Activated CD4-positive, alpha-beta T cell treated with anti-CD3 and anti-CD28 coated beads for 48 hours (primary cell): ENCODE measurements at regions not wholly inside any gene's neighbourhood (a gene's known extent, or its start where the extent isn't known, plus 50 kb on each side); places are given as distances from the start of the nearest gene placed in this dataset.
"Not testable (repeated sequence)": the region's sequence is repeated elsewhere in the genome, so short reads cannot be mapped to it uniquely, and the experiment has no call there.

Experiments
- DNase-seq: peaks from one replicate; pipeline ENCODE4 v3.0.0-alpha.2; 2020

DNA sequence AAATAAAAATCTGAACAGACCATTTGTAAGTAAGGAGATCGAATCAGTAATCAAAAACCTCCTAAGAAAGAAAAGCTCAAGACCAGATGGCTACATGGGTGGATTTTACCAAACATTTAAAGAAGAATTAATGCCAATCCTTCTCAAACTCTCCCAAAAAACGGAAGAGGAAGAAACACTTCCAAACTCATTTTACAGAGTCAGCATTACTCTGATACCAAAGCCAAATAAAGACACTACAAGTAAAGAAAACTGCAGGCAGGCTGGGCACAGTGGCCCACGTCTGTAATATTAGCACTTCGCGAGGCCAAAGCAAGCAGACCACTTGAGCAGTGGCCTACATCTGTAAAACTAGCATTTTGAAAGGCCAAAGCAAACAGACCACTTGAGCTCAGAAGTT is 159.8 kb downstream of the DPY19L2 start:
- DNase-seq: no peak

DNA sequence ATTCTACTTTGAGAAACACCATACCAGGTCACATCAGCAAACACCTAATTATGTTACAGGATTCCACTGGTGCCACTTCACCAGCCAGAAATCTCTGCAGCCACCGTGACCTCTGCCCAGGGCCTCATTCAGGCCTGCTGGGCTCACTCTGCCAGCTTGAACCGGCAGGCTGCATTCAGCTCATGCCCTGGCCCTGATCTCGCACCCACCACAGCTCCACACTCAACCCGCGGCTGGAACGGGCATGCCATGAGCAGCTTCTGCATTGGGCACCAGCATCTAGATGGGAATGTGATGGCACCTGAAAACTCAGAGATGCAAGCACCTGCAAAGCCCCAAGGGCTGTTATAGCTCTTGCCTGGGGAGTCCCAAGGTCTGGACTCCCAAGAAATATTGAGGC is 168.7 kb downstream of the DPY19L2 start:
- DNase-seq: no peak

DNA sequence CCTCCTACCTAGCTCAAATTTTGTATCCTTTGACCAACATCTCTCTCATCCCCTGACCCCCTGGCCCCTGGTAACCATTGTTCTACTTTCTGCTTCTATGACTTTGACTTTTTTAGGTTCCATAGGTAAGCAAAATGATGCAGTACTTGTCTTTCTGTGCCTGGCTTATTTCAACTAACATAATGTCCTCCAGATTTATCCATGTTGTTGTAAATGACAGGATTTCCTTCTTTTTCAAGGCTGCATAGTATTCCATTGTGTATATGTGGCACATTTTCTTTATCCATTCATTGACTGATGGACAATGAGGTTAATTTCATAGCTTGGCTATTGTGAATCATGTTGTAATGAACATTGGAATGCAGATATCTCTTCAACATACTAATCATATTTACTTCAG is 170.1 kb downstream of the DPY19L2 start:
- DNase-seq: no peak

DNA sequence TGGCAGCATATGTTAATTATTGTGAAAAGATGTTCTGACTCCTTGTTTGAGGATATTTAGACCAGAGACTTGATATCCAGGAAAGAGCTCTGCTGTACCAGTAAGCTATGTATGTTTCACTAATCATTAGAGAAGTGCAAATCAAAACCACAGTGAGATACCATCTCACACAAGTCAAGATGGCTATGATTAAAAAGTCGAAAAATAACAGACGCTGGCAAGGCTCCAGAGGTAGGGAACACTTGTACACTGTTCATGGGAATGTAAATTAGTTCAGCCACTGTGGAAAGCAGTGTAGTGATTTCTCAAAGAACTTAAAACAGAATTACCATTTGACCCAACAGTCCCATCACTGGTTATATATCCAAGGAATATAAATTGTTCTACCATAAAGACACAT is 171.6 kb downstream of the DPY19L2 start:
- no peak for DNase-seq

DNA sequence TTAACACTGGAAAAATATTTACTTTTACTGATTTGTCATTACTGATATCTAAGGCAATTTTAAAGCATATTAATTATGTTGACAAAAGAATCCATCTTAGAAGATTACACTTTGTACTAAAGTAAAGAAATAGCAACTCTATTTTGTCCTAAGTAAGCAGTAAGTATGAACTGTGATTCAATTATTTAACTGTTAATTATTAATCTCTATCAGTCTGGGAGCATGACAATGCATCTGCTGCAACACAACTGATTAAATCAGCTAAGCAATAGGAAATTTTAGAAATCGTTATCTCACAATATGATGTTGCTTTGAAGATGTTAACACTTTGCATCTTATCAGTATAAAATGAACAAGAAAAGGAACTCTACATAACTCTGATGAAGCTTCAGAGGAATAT is 172.3 kb downstream of the DPY19L2 start:
- no peak for DNase-seq

DNA sequence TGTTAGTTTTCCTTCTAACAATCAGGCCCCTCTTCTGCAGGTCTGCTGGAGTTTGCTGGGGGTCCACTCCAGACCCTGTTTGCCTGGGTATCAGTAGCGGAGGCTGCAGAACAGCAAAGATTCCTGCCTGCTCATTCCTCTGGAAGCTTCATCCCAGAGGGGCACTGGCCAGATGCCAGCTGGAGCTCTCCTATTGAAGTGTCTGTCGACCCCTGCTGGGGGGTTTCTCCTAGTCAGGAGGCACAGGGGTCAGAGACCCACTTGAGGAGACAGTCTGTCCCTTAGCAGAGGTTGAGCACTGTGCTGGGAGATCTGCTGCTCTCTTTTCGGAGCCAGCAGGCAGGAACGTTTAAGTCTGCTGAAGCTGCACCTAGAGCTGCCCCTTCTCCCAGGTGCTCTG is 174.9 kb downstream of the DPY19L2 start:
- not testable (repeated sequence) for DNase-seq

DNA sequence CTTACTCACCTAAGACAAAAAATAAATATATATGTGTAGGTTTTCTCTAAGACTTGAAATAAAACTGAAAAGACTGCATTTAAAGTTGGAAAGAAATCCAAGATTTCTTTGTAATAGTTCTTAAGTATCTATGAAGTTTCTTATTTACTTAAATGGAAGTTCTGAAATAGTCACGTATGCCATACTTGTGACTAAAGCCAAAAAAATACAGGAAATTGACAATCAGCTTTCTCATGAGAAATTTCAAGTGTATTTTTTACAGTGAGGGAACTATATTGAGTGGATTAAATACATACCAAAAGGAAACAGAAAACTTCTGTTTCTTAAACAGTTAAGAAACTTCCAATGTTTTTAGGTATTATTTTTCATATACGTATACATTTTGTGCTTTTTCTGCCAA is 188.1 kb downstream of the DPY19L2 start:
- no peak for DNase-seq

DNA sequence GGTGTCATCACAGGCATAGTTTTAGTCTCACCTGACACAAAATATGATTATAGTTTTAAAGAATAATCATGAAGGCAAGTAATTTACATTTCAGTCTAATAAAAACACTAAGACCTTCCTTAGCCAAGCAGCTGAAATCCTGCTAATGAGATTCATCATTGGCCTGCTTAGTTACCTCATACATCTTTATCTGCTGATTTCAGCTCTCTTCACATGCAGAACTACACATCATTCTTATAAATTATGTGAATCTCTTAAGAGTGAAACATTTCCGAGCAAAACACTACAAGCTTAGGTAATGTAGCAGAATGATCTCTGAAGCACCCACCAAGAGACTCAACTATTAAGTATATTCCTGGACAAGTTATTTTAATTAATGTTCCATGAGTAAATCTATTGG is 198.1 kb downstream of the DPY19L2 start:
- no peak for DNase-seq

DNA sequence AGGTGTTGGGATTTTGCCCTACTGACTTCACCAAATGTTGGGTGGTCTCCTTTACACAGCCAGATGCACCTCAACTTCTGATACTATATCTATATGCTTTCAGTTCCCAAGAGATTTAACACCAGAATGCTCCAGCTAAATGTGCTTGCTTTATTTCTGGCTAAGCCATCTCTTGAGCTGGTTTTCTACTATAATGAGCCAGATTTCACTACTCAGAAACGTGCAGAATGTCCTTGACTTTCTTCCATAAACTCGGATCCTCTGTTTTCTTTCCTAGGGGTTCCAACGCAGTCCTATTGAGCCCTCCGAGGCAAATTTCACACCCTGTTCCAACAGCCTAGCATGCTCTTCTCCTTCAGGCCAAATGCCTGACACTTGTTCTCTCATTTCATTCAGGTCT is 200.3 kb downstream of the DPY19L2 start:
- DNase-seq: no peak

DNA sequence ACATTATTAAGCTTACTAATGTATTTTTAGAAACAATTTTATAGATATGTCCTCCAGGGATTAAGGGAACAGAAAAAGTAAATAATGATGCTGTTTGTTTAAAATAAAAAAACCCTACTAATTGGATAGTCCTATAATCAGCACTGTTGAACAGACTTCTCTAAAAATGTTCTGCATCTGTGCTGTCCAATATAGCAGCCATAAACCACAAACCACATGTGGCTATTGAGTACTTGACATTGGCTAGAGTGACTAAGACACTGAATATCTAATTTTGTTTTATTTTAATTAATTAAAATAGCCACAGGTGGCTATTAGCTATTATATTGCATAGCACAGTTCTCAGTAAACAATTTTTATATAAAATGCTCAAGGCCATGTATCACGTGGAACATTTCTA is 210.4 kb downstream of the DPY19L2 start:
- no peak for DNase-seq

DNA sequence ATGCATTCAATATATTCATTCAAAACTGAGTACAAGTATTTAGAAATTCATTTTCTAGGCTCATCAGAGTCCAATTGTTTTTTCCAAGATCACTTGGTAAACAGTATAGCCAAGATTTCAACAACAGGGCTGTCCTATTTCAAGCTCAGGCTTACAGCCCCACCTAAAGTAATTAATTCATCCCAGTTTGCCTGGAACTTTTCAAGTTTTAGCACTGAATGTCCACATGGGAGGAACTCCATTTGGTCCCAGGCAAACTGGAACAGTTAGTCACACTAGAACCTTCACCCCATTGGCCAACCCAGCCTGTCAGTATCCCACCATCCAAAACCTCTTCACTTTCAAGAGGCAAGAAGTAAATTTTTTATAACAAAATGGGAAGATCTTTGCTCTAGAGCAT is 210.9 kb downstream of the DPY19L2 start:
- DNase-seq: no peak

DNA sequence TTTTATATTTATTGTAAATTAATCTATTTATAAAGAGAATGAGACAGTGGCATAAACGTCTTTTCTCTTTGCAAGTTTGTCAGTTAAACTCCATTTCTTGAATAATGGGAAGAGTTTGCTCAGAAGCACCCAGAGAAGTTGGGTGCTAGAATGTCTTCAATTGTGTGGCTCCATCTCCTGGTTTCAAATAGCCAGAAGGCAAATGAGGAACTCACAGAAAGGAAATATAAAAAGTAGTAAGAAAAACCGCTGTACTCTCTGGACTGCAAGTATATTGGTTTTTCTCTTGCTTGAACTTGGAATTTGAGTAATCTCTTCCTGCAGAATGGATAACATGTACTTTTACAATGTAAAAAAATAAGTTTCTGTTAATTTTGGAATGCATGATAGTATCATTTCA is 217.5 kb downstream of the DPY19L2 start:
- DNase-seq: no peak

DNA sequence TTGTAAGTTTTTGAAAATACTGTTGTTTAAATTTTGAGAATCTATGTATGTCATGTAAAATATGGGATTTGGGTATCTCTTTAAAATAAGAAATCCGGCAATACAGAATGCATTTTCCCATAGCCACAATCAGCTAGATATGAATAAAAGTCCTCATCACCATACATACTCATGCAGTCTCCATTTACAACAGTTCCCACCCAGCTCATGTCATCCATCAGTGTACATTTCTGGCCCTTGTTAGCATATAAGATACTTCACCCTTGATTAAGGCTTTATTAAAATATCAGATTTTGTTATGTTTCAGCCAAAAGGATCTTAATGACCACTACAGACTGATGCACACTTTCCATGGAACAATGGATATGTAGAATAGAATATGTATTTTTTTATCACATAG is 218.0 kb downstream of the DPY19L2 start:
- DNase-seq: no peak

DNA sequence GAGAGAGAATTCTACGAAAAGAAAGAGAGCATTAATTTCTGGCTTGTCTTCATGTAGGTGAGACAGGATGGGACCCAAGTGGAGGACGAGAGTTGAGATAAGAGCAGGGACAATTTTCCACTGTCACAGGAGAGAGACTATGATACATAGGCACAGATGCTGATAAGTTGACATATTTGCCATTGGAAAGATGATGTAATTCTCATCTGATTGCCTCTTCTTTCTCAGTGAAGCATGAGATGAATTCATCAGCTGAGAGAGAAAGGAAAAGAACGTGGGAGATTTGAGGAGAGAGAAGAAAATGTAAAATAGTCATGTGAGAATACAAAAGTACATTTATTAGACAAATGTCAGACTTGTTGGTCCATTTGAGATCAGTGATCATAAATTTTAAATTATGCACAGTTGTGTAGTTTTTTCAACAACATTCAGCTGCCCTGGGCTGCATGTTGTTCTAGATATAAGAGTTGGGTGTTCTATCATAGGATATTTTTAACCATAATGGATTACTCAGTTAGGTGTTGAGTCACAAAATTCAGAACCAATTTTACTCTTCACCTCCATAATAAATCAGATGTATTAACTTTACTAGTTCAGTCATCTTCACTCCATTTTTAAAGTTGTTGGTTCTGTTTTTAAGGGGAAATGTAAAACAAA is 222.9 kb downstream of the DPY19L2 start:
- no peak for DNase-seq

DNA sequence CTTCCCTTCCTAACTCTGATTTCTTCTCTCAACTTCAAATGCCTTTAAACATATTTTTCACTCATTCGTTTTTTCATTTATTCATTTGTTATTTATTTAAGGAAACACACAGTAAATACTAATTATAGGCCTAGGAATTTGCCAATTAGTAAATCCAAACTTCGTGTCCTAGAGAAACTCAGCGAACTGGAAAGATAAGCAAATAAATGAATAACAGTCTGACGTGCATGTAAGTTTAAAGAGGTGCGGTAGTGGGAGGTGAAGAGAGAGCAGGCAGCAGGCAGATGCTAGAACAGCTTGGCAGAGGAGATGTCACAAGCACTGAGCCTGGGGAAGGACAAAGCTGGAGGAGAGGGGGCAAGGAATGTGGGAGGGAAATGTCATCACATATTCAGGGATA is 228.2 kb downstream of the DPY19L2 start:
- no peak for DNase-seq

DNA sequence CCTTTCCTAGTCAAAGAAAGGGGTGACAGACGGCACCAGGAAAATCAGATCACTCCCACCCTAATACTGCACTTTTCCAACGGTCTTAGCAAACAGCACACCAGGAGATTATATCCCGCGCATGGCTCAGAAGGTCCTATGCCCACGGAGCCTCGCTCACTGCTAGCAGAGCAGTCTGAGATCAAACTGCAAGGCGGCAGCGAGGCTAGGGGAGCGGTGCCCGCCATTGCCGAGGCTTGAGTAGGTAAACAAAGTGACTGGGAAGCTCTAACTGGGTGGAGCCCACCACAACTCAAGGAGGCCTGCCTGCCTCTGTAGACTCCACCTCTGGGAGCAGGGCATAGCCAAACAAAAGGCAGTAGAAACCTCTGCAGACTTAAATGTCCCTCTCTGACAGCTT is 233.9 kb downstream of the DPY19L2 start:
- not testable (repeated sequence) for DNase-seq

DNA sequence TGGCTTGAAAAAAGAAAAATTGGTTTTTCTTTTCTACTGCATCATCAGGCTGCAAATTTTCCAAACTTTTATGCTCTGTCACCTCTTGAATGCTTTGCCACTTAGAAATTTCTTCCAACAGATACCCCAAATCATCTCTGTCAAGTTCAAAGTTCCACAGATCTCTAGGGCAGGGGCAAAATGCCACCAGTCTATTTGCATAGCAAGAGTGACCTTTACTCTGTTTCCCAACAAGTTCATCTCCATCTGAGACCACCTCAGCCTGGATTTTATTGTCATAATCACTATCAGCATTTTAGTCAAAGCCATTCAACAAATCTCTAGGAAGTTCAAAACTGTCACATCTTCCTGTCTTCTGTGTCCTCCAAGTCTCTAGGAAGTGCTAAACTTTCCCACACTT is 240.3 kb downstream of the DPY19L2 start:
- DNase-seq: not testable (repeated sequence)

DNA sequence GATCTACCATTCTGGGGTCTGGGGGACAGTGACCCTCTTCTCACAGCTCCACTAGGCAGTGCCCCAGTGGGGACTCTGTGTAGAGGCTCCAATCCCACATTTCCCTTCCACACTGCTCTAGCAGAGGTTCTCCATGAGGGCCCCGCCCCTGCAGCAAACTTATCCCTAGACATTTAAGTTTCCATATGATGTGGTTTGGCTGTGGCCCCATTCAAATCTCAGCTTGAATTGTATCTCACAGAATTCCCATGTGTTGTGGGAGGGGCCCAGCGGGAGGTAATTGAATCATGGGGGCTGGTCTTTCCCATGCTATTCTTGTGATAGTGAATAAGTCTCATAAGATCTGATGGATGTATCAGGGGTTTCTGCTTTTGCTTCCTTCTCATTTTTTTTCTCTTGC is 241.3 kb downstream of the DPY19L2 start:
- DNase-seq: not testable (repeated sequence)

DNA sequence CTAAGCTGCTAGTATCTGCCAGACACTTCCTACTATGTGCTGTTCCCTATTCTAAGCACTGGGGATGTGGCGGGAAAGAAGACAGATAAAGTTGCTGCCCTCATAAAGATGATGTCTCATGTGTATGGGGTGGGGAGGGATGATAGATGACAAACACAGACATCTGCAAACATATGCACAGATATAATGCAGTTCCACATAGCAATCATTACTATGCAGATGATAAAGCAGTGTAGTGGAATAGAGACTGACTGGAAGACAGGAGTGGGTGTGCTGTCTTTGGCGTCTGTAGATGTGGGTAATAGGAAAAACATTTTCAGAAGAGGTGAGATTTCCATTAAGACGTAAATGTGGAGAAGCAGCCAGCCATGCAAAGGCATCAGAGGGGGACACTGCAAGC is 243.6 kb downstream of the DPY19L2 start:
- DNase-seq: no peak

DNA sequence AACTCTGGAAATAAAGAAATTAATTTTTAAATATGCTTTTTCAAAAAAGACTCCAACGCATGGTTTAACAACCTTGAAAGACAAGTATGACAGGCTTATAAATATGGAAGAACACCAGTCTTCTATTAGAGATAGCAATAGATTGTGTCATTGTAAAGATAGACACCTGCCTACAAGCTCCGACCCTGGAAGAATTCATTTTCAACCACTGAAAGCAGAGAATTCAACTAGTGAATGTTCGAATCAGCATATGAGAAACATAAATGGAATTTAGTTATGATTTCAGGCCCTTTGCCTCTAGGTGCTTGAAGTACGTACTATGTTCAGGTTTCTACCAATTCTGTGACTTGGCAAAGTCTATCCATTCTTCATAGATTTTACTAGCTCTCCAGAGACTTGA is 244.5 kb downstream of the DPY19L2 start:
- no peak for DNase-seq

DNA sequence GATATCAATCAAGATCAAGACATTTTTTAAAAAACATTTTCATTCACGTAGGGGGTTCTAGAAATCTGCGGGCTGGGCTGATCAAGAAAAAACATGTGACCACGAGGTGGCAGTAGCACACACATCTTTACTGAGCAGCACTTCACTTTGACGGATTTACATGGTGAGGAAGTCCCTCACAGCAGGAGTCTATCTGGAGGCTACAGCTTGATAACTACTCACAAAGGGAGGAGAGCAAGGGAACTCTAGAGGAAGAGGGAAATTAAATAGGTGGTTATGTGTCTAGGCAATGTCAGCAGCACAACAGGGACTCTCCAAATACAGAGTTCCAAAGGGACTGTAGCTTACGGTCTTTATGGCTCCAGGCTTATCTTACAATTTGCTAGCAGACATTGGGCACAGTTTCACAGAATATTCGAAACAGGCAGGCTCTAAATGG is 248.1 kb downstream of the DPY19L2 start:
- DNase-seq: peak; percentile 60

DNA sequence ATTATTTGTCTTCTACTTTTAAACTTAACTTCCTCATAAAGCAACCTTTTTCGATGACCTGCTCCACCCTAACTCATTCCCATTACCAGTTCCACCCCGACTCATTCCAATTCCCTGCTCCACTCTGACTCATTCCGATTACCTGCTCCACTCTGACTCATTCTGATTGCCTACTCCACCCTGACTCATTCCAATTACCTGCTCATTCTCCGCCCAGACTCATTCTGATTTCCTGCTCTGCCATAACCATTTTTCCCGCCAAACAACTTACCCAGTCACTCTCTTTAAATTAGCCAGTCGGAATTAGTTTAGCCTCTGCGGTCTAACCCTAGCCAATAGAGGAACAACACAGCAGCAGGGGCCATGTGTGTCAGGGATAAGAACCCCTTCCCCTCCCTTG is 249.1 kb downstream of the DPY19L2 start:
- DNase-seq: no peak

DNA sequence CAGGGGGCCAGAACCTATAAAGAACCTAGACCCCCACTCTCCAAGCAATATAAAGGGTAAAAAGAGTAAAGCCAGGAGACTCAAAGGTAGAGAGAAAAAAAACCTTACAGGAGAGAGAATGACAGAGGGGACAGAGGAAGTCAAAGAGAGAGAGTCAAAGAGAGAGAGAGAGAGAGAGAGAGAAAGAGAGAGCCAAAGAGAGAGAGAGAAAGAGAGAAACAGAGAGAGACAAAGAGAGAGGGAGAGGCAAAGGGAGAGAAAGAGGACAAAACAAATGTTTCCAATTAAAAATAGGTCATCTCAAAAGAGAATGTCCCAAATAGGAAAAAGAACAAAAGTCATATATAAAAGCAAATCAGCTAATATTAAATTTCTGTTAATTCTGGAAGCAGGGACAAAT is 251.5 kb downstream of the DPY19L2 start:
- DNase-seq: no peak

DNA sequence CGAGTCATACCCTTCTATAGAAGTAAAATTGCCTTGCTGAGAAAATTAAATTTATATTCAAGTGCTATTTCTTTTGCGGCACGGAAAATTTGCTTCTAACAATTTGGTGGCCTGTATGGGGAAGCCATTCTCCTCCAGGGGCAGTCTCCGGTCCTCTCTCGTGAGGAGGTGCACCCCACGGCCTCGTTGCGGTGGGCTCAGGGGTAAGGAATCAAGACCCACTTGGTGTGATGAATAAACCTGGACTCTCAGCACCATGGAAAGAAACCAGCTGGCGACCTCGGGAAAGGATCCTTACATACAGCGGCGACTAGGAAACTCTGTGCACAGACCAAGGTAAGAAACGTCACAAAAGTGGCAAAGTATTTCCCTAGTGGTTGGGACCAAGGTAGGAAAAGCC is 252.9 kb downstream of the DPY19L2 start:
- DNase-seq: no peak

DNA sequence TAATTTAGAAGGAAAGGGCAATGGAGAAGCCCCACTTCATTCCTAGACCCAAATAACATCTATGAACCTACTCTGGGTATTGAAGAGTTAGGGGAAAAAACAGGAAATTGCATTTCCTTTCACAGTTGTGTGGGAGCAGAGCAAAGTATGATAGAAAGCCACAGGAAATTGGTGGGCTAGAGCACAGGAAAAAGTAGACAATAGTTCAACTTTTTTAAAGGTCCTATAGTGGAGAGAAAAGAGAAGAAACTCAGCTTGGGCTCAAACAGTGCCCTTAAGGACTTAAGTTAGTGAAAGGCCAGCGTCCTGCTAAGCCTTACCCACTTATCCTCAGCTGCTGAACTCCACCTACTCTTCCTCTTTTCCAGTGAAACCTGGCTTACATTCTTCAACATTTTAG is 258.1 kb downstream of the DPY19L2 start:
- no peak for DNase-seq

DNA sequence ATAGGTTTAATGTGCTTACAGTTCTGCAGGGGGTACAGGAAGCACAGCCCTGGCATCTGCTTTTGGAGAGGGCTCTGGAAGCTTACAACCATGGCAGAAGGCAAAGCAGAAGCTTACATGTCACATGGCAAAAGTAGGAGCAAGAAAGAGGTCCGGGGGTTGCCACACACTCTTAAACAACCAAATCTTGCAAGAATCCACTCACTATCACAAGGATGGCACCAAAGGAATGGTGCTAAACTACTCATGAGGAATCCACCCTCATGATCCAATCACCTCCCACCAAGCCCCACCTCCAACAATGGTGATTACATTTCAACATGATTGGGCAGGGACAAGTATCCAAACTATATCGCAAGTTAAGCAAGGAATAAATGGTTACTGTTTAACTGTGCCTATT is 255.8 kb upstream of the AVPR1A start:
- DNase-seq: no peak
